Fibroblast of lung (primary cell): ENCODE measurements at regions not wholly inside any gene's neighbourhood (a gene's known extent, or its start where the extent isn't known, plus 50 kb on each side); places are given as distances from the start of the nearest gene placed in this dataset.

ENCODE experiments used
- DNase-seq, 2 donors: peaks; one replicate each; pipeline versions ENCODE4 v3.0.0 to v3.0.0-alpha.2; 2010; ENCODE audit warnings: low read depth in 2 of 2
- H2AFZ ChIP-seq: 2 replicates; pipeline ENCODE4 v1.5.1; 2012; ENCODE audit warnings: low read length, control low read depth, inconsistent platforms
- H3K27ac ChIP-seq: 2 replicates; pipeline ENCODE4 v1.5.1; 2011; ENCODE audit warnings: low read length, control low read depth; ENCODE audit not compliant: insufficient read depth
- H3K27me3 ChIP-seq: 2 replicates; pipeline ENCODE4 v1.5.1; 2011; ENCODE audit warnings: mild to moderate bottlenecking, low read length; ENCODE audit not compliant: control insufficient read depth, insufficient read depth
- H3K36me3 ChIP-seq: 2 replicates; pipeline ENCODE4 v1.5.1; 2011; ENCODE audit warnings: low read length; ENCODE audit not compliant: control insufficient read depth, insufficient read depth
- H3K4me1 ChIP-seq: 2 replicates; pipeline ENCODE4 v1.5.1; 2011; ENCODE audit warnings: low read length; ENCODE audit not compliant: control insufficient read depth, insufficient read depth; ENCODE audit errors: extremely low read depth
- H3K4me2 ChIP-seq: 2 replicates; pipeline ENCODE4 v1.5.1; 2011; ENCODE audit warnings: low read length, control low read depth; ENCODE audit not compliant: insufficient read depth; ENCODE audit errors: extremely low read depth
- H3K4me3 ChIP-seq, 4 experiments: fragments of 200-600 bp in 1 of 4; sonication (generic) in 1 of 4; replicated peaks in 1 of 4; 2 replicates each; pipeline ENCODE4 v1.5.1; 2011 to 2016; ENCODE audit warnings: low read length in 4 of 4, low read depth in 3 of 4, mild to moderate bottlenecking in 3 of 4, control low read depth in 2 of 4, inconsistent platforms in 1 of 4, mixed read lengths in 1 of 4; ENCODE audit not compliant: insufficient read depth in 1 of 4; ENCODE audit errors: control extremely low read depth in 1 of 4
- H3K79me2 ChIP-seq: 2 replicates; pipeline ENCODE4 v1.5.1; 2012; ENCODE audit warnings: mild to moderate bottlenecking, low read length, inconsistent platforms; ENCODE audit not compliant: control insufficient read depth, insufficient read depth
- H3K9ac ChIP-seq: 2 replicates; pipeline ENCODE4 v1.5.1; 2011; ENCODE audit warnings: mild to moderate bottlenecking, low read length, control low read depth; ENCODE audit not compliant: insufficient read depth
- H3K9me3 ChIP-seq: 2 replicates; pipeline ENCODE4 v1.5.1; 2012; ENCODE audit warnings: low read depth, low read length; ENCODE audit not compliant: control insufficient read depth, insufficient read depth
- H4K20me1 ChIP-seq: 2 replicates; pipeline ENCODE4 v1.5.1; 2011; ENCODE audit warnings: low read length; ENCODE audit not compliant: control insufficient read depth, insufficient read depth; ENCODE audit errors: extremely low read depth
- EZH2 ChIP-seq: IDR thresholded peaks from 2 replicates; pipeline ENCODE4 v1.5.1; 2012; ENCODE audit warnings: low read length, control low read depth, mild to moderate bottlenecking; ENCODE audit errors: missing control alignments
- TF ChIP-seq, protein P1 (sequence below), 2 donors: IDR thresholded peaks in 1 of 2; conservative IDR thresholded peaks in 1 of 2; 1 replicate in 1 of 2; 2 replicates in 1 of 2; pipeline ENCODE4 v1.5.1; 2011 to 2012; ENCODE audit warnings: low read length in 2 of 2, control low read depth in 1 of 2, inconsistent platforms in 1 of 2, low read depth in 1 of 2, mild to moderate bottlenecking in 1 of 2

- H3K27me3 ChIP-seq = no peaks in the 10 kb centered on the region
- no peaks in the 10 kb centered on the region for H4K20me1 ChIP-seq
- H3K36me3 ChIP-seq = no peaks in the 10 kb centered on the region
- DNase-seq = peak in 1 of 2 donors; percentile 3
- no peak overlapping the region for H3K27ac ChIP-seq
- TF ChIP-seq, protein P1, sequence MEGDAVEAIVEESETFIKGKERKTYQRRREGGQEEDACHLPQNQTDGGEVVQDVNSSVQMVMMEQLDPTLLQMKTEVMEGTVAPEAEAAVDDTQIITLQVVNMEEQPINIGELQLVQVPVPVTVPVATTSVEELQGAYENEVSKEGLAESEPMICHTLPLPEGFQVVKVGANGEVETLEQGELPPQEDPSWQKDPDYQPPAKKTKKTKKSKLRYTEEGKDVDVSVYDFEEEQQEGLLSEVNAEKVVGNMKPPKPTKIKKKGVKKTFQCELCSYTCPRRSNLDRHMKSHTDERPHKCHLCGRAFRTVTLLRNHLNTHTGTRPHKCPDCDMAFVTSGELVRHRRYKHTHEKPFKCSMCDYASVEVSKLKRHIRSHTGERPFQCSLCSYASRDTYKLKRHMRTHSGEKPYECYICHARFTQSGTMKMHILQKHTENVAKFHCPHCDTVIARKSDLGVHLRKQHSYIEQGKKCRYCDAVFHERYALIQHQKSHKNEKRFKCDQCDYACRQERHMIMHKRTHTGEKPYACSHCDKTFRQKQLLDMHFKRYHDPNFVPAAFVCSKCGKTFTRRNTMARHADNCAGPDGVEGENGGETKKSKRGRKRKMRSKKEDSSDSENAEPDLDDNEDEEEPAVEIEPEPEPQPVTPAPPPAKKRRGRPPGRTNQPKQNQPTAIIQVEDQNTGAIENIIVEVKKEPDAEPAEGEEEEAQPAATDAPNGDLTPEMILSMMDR (conservative IDR thresholded peaks at IDR 0.05 in 1 of 2, IDR thresholded peaks at IDR 0.05 in 1 of 2; ENCODE audit: low read depth in 1 of 2, low read length in 2 of 2) = no peak
- no peak for TF ChIP-seq EZH2
- no peaks in the 10 kb centered on the region for H3K9me3 ChIP-seq
- no peak overlapping the region for H2AFZ ChIP-seq
- H3K4me1 ChIP-seq = no peaks in the 10 kb centered on the region
- H3K4me2 ChIP-seq = no peak overlapping the region
- H3K4me3 ChIP-seq = no peak overlapping the region
- no peaks in the 10 kb centered on the region for H3K79me2 ChIP-seq
- H3K9ac ChIP-seq = no peak overlapping the region
These were observed 612.8 kb downstream of the RNF144A start for GRCh38 chr2:7530001-7530400.

DNA sequence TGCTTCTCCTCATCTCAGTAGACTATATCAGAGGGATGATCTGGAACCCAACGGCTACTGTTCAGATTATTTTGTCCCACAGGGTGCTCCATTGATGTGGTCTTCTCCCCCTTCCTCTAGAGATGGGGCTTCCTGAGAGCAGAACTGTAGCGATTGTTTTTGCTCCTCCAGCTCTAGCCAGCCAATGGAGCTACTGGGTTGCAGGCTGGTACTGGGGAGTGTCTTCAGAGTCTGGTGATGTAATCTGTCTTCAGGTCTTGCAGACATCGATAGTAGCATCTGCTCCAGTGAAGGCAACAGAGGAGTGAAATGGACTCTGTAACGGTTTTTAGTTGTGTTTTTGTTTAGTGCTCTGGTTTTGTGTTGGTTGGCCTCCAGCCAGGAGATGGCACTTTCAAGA lies 621.9 kb downstream of the RNF144A start:
- no peak for DNase-seq
- Histone ChIP-seq H3K27me3 (no peaks in the 10 kb centered on the region), H4K20me1 (no peaks in the 10 kb centered on the region), H3K9ac (no peak overlapping the region), H3K36me3 (no peaks in the 10 kb centered on the region), H3K4me1 (no peaks in the 10 kb centered on the region), H3K27ac (no peak overlapping the region), H3K9me3 (no peaks in the 10 kb centered on the region), H3K4me3 (no peak overlapping the region), H2AFZ (no peak overlapping the region), H3K4me2 (no peak overlapping the region), H3K79me2 (no peaks in the 10 kb centered on the region)
- TF ChIP-seq, protein P1 (conservative IDR thresholded peaks at IDR 0.05 in 1 of 2, IDR thresholded peaks at IDR 0.05 in 1 of 2; ENCODE audit: low read depth in 1 of 2, low read length in 2 of 2) = no peak
- TF ChIP-seq EZH2 = no peak

DNA sequence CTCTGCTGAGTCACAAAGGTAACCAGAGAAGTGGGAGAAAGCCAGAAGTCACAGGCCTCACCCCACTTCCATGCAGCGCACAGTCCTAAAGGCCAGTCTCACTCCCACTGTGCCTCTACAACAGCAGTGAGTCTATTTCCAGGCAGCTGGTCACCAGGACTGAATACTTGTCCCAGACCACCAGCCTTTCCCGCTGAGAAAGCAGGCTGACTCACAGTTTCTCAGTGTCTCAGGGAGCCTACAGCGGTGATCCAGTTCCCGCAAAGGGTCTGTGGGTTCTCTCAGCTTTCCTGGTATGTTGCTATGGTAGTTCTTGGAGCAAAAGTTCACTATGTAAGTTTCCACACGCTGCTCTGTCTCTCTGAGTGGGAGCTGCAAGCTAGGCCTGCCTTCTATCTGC lies 622.5 kb downstream of the RNF144A start:
- no peaks in the 10 kb centered on the region for H3K36me3 ChIP-seq
- no peak overlapping the region for H3K4me3 ChIP-seq
- TF ChIP-seq, protein P1 (conservative IDR thresholded peaks at IDR 0.05 in 1 of 2, IDR thresholded peaks at IDR 0.05 in 1 of 2; ENCODE audit: low read depth in 1 of 2, low read length in 2 of 2) = no peak
- no peak for TF ChIP-seq EZH2
- peak in 1 of 2 donors; percentile 67 for DNase-seq
- H3K79me2 ChIP-seq = no peaks in the 10 kb centered on the region
- H3K4me2 ChIP-seq = no peak overlapping the region
- H3K27me3 ChIP-seq = no peaks in the 10 kb centered on the region
- no peaks in the 10 kb centered on the region for H3K4me1 ChIP-seq
- H3K9ac ChIP-seq = no peak overlapping the region
- no peaks in the 10 kb centered on the region for H3K9me3 ChIP-seq
- no peak overlapping the region for H2AFZ ChIP-seq
- H3K27ac ChIP-seq = no peak overlapping the region
- no peaks in the 10 kb centered on the region for H4K20me1 ChIP-seq
